Hepatocyte (in vitro differentiated cells): ENCODE measurements at regions not wholly inside any gene's neighbourhood (a gene's known extent, or its start where the extent isn't known, plus 50 kb on each side); places are given as distances from the start of the nearest gene placed in this dataset.

Experiments used
- DNase-seq: peaks from one replicate; pipeline ENCODE4 v3.0.0-alpha.2; 2016; ENCODE audit warnings: low spot score
- H2AFZ ChIP-seq: fragments of 200-600 bp; sonication (generic); 2 replicates; pipeline ENCODE4 v1.6.0; 2016; ENCODE audit warnings: antibody characterized with exemption, mild to moderate bottlenecking
- H3K27ac ChIP-seq: fragments of 200-600 bp; sonication (generic); 2 replicates; pipeline ENCODE4 v1.5.1; 2016; ENCODE audit warnings: mild to moderate bottlenecking
- H3K27me3 ChIP-seq: fragments of 200-600 bp; sonication (generic); 2 replicates; pipeline ENCODE4 v1.6.1; 2016
- H3K36me3 ChIP-seq: fragments of 200-600 bp; sonication (generic); replicated peaks from 2 replicates; pipeline ENCODE4 v1.5.1; 2016; ENCODE audit warnings: low read depth; ENCODE audit not compliant: insufficient read depth
- H3K4me1 ChIP-seq: fragments of 200-600 bp; sonication (generic); 2 replicates; pipeline ENCODE4 v1.5.1; 2016; ENCODE audit warnings: mild to moderate bottlenecking, moderate library complexity; ENCODE audit not compliant: insufficient read depth
- H3K4me2 ChIP-seq: fragments of 200-600 bp; sonication (generic); 2 replicates; pipeline ENCODE4 v1.6.0; 2016
- H3K4me3 ChIP-seq: fragments of 200-600 bp; sonication (generic); 2 replicates; pipeline ENCODE4 v1.5.1; 2016; ENCODE audit warnings: mild to moderate bottlenecking
- H3K79me2 ChIP-seq: fragments of 200-600 bp; sonication (generic); 2 replicates; pipeline ENCODE4 v1.6.0; 2017; ENCODE audit warnings: mild to moderate bottlenecking
- H3K9me2 ChIP-seq: fragments of 200-600 bp; sonication (generic); replicated peaks from 2 replicates; pipeline ENCODE4 v1.6.0; 2017; ENCODE audit warnings: mild to moderate bottlenecking; ENCODE audit not compliant: insufficient read depth
- H3K9me3 ChIP-seq: fragments of 200-600 bp; sonication (generic); 2 replicates; pipeline ENCODE4 v1.5.1; 2016; ENCODE audit warnings: low read depth, mild to moderate bottlenecking
- H4K20me1 ChIP-seq: fragments of 200-600 bp; sonication (generic); 2 replicates; pipeline ENCODE4 v1.6.0; 2016; ENCODE audit warnings: mild to moderate bottlenecking; ENCODE audit not compliant: insufficient read depth, poor library complexity, severe bottlenecking
- CTCF ChIP-seq: fragments of 200-600 bp; sonication (generic); IDR thresholded peaks from 2 replicates; pipeline ENCODE4 v1.5.1; 2016; ENCODE audit warnings: antibody characterized with exemption, mild to moderate bottlenecking; ENCODE audit not compliant: poor library complexity
- EZH2 ChIP-seq: fragments of 200-600 bp; sonication (generic); IDR thresholded peaks from 2 replicates; pipeline ENCODE4 v1.6.1; 2016; ENCODE audit warnings: antibody characterized with exemption, mild to moderate bottlenecking, borderline replicate concordance
- EZH2phosphoT487 ChIP-seq: fragments of 200-600 bp; sonication (generic); IDR thresholded peaks from one replicate; pipeline ENCODE4 v1.6.1; 2018; ENCODE audit warnings: antibody characterized with exemption, mild to moderate bottlenecking, low read depth, moderate library complexity; ENCODE audit not compliant: unreplicated experiment, severe bottlenecking
- WGBS: methylation state at CpG from one replicate; pipeline ENCODE4 v1.1.6; 2016; ENCODE audit warnings: low lambda C conversion rate; ENCODE audit errors: missing lambda C conversion rate; 5-methylcytosine and 5-hydroxymethylcytosine counted together

- H3K36me3 ChIP-seq, result no peaks in the 10 kb centered on the region
- no peak for TF ChIP-seq EZH2
- no peak for TF ChIP-seq EZH2phosphoT487
- no peak for TF ChIP-seq CTCF
- no peaks in the 10 kb centered on the region for H3K27me3 ChIP-seq
- no peaks in the 10 kb centered on the region for H3K9me2 ChIP-seq
- no peak for DNase-seq
- no peak overlapping the region for H3K4me3 ChIP-seq
- H3K9me3 ChIP-seq, result no peaks in the 10 kb centered on the region
- no peaks in the 10 kb centered on the region for H3K4me1 ChIP-seq
- no peaks in the 10 kb centered on the region for H3K79me2 ChIP-seq
- WGBS, result 84% methylated on average over 5 of the region's 5 CpGs
- no peak overlapping the region for H2AFZ ChIP-seq
- no peaks in the 10 kb centered on the region for H4K20me1 ChIP-seq
- H3K27ac ChIP-seq, result no peak overlapping the region
- no peak overlapping the region for H3K4me2 ChIP-seq
Observed at GRCh38 chr2:156004459-156004858, 328.1 kb downstream of the NR4A2 start.

DNA sequence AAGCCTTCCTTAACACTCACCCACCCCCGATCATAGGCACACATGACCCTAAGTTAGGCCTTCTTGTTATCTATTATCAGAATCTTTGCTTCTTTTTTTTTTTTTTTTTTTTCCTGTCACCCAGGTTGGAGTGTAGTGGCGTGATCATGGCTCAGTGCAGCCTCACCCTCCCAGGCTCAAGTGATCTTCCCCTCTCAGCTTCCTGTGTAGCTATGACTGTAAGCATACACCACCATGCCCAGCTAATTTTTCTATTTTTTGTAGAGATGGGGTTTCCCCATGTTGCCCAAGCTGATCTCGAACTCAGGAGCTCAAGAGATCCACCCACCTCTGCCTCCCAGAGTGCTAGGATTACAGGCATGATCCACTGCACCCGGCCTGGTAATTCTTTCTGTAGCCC, 328.7 kb downstream of the NR4A2 start:
- WGBS, result 94% methylated on average over 4 of the region's 4 CpGs
- Histone ChIP-seq H3K9me2 (no peaks in the 10 kb centered on the region), H4K20me1 (no peaks in the 10 kb centered on the region), H3K27me3 (no peaks in the 10 kb centered on the region), H3K4me1 (no peaks in the 10 kb centered on the region), H3K79me2 (no peaks in the 10 kb centered on the region), H3K4me2 (no peak overlapping the region), H2AFZ (no peak overlapping the region), H3K9me3 (no peaks in the 10 kb centered on the region), H3K36me3 (no peaks in the 10 kb centered on the region), H3K4me3 (no peak overlapping the region), H3K27ac (no peak overlapping the region)
- TF ChIP-seq EZH2 (no peak), CTCF (no peak), EZH2phosphoT487 (no peak)
- no peak for DNase-seq

DNA sequence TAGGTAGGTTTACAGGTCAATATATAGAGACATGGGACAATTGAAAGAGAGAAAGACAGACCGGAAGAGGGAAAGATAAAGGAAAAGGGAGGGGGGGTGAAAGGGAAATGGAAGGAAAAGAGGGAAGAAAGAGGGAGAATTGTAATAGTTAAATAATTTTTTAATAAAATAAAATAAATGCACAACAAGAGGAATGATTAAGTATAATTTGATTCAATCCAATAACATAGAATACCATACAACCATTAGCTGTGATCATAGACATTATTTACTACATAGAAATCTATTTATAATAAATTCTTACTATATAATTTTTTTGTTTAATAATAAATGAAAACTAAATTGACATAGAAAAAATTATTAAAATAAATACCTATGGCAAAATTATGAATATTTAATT, 330.7 kb downstream of the NR4A2 start:
- TF ChIP-seq EZH2 (no peak), CTCF (no peak), EZH2phosphoT487 (no peak)
- no peak for DNase-seq
- 80% methylated on average over 1 of the region's 1 CpG for WGBS
- Histone ChIP-seq H3K4me1 (no peaks in the 10 kb centered on the region), H3K9me2 (no peaks in the 10 kb centered on the region), H3K36me3 (no peaks in the 10 kb centered on the region), H3K4me3 (no peak overlapping the region), H3K9me3 (no peaks in the 10 kb centered on the region), H3K79me2 (no peaks in the 10 kb centered on the region), H3K4me2 (no peak overlapping the region), H2AFZ (no peak overlapping the region), H4K20me1 (no peaks in the 10 kb centered on the region), H3K27me3 (no peaks in the 10 kb centered on the region), H3K27ac (no peak overlapping the region)

DNA sequence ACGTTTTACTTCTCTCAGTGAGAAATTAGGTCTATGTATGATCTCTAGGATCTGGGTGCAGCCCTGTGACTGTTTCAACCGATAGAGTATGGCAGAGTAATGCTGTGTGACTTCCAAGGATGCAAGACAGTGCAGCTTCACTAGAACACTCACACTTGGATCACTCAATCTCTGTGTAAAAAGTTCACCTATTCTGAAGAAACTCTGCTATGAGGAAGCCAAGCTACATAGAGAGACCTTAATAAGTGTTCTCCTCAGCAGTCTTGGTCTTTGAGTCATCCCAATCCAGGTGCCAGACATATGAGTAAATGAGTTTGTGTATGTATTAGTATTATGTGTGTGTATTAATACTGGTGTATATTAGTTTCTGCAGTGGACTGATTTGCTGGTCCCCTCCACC, 335.0 kb downstream of the NR4A2 start:
- Histone ChIP-seq H4K20me1 (no peaks in the 10 kb centered on the region), H3K9me3 (no peaks in the 10 kb centered on the region), H3K27ac (no peak overlapping the region), H3K79me2 (no peaks in the 10 kb centered on the region), H3K4me1 (no peaks in the 10 kb centered on the region), H3K36me3 (no peaks in the 10 kb centered on the region), H3K27me3 (no peaks in the 10 kb centered on the region), H3K4me2 (no peak overlapping the region), H3K4me3 (no peak overlapping the region), H2AFZ (no peak overlapping the region), H3K9me2 (no peaks in the 10 kb centered on the region)
- TF ChIP-seq EZH2 (no peak), EZH2phosphoT487 (no peak), CTCF (no peak)
- WGBS, result 95% methylated on average over 2 of the region's 2 CpGs
- no peak for DNase-seq
